ENCODE measurements at regions not wholly inside any gene's neighbourhood (a gene's known extent, or its start where the extent isn't known, plus 50 kb on each side); places are given as distances from the start of the nearest gene placed in this dataset.

- DNase-seq (ENCODE audit: extremely low read depth in 1 of 11, low read depth in 9 of 11, low spot score in 4 of 11), result peak in 5 of 11 donors; percentile 3 to 19 (median 11)
Observed at GRCh38 chr5:152804179-152804578, 399.1 kb upstream of the NMUR2 start.

GRCh38 chr5:152811988-152812387, 406.9 kb upstream of the NMUR2 start:
- no peak for DNase-seq (ENCODE audit: extremely low read depth in 1 of 11, low read depth in 9 of 11, low spot score in 4 of 11)

GRCh38 chr5:152813526-152813925, 408.4 kb upstream of the NMUR2 start:
- DNase-seq (ENCODE audit: extremely low read depth in 1 of 11, low read depth in 9 of 11, low spot score in 4 of 11), result no peak

- no peak for DNase-seq (ENCODE audit: extremely low read depth in 1 of 11, low read depth in 9 of 11, low spot score in 4 of 11)
Observed at GRCh38 chr5:152819891-152820290, 414.8 kb upstream of the NMUR2 start.

GRCh38 chr5:152824316-152824715, 419.2 kb upstream of the NMUR2 start:
- DNase-seq (ENCODE audit: extremely low read depth in 1 of 11, low read depth in 9 of 11, low spot score in 4 of 11), result no peak

- DNase-seq (ENCODE audit: extremely low read depth in 1 of 11, low read depth in 9 of 11, low spot score in 4 of 11), result no peak
Observed at GRCh38 chr5:152838241-152838786, 433.2 kb upstream of the NMUR2 start.

GRCh38 chr5:152844713-152845112, 439.6 kb upstream of the NMUR2 start:
- no peak for DNase-seq (ENCODE audit: extremely low read depth in 1 of 11, low read depth in 9 of 11, low spot score in 4 of 11)

- DNase-seq (ENCODE audit: extremely low read depth in 1 of 11, low read depth in 9 of 11, low spot score in 4 of 11), result no peak
Observed at GRCh38 chr5:152853361-152853760, 448.3 kb upstream of the NMUR2 start.

GRCh38 chr5:152855441-152855840, 450.4 kb upstream of the NMUR2 start:
- DNase-seq (ENCODE audit: extremely low read depth in 1 of 11, low read depth in 9 of 11, low spot score in 4 of 11), result no peak

- no peak for DNase-seq (ENCODE audit: extremely low read depth in 1 of 11, low read depth in 9 of 11, low spot score in 4 of 11)
Observed at GRCh38 chr5:152861231-152861630, 456.2 kb upstream of the NMUR2 start.

GRCh38 chr5:152864447-152864846, 459.4 kb upstream of the NMUR2 start:
- DNase-seq (ENCODE audit: extremely low read depth in 1 of 11, low read depth in 9 of 11, low spot score in 4 of 11), result no peak

GRCh38 chr5:152864991-152865390, 459.9 kb upstream of the NMUR2 start:
- DNase-seq (ENCODE audit: extremely low read depth in 1 of 11, low read depth in 9 of 11, low spot score in 4 of 11), result peak in 4 of 11 donors; percentile 2 to 5 (median 4)

- DNase-seq (ENCODE audit: extremely low read depth in 1 of 11, low read depth in 9 of 11, low spot score in 4 of 11), result no peak
Observed at GRCh38 chr5:152869971-152870370, 464.9 kb upstream of the NMUR2 start.

- DNase-seq (ENCODE audit: extremely low read depth in 1 of 11, low read depth in 9 of 11, low spot score in 4 of 11), result no peak
Observed at GRCh38 chr5:152882621-152883020, 477.5 kb upstream of the NMUR2 start.

GRCh38 chr5:152883066-152883775, 478.1 kb upstream of the NMUR2 start:
- DNase-seq (ENCODE audit: extremely low read depth in 1 of 11, low read depth in 9 of 11, low spot score in 4 of 11), result no peak

- peak in 7 of 11 donors; percentile 1 to 28 (median 8) for DNase-seq (ENCODE audit: extremely low read depth in 1 of 11, low read depth in 9 of 11, low spot score in 4 of 11)
Observed at GRCh38 chr5:152884006-152884405, 478.9 kb upstream of the NMUR2 start.

- no peak for DNase-seq (ENCODE audit: extremely low read depth in 1 of 11, low read depth in 9 of 11, low spot score in 4 of 11)
Observed at GRCh38 chr5:152900332-152900731, 495.3 kb upstream of the NMUR2 start.

- DNase-seq (ENCODE audit: extremely low read depth in 1 of 11, low read depth in 9 of 11, low spot score in 4 of 11), result no peak
Observed at GRCh38 chr5:152901754-152902153, 496.7 kb upstream of the NMUR2 start.

- no peak for DNase-seq (ENCODE audit: extremely low read depth in 1 of 11, low read depth in 9 of 11, low spot score in 4 of 11)
Observed at GRCh38 chr5:152905286-152905685, 500.2 kb upstream of the NMUR2 start.

- DNase-seq (ENCODE audit: extremely low read depth in 1 of 11, low read depth in 9 of 11, low spot score in 4 of 11), result no peak
Observed at GRCh38 chr5:152907488-152908245, 502.6 kb upstream of the NMUR2 start.

Measured in renal cortex interstitium (tissue), 11 donors.